ENCODE measurements at regions not wholly inside any gene's neighbourhood (a gene's known extent, or its start where the extent isn't known, plus 50 kb on each side); places are given as distances from the start of the nearest gene placed in this dataset.

- DNase-seq = no peak
These were observed 58.4 kb upstream of the ALDH1A1 start for GRCh38 chr9:73011181-73011750.

GRCh38 chr9:73009649-73010288, 56.9 kb upstream of the ALDH1A1 start:
- no peak for DNase-seq

- DNase-seq = no peak
These were observed 55.3 kb upstream of the ALDH1A1 start for GRCh38 chr9:73007966-73008672.

- no peak for DNase-seq
These were observed 54.1 kb upstream of the ALDH1A1 start for GRCh38 chr9:73006986-73007385.

All from activated effector memory CD4-positive, alpha-beta T cell treated with anti-CD3 and anti-CD28 coated beads, Interleukin-2, amount 50 U/mL, for 16 hours (primary cell).